AG04450 (cell line): ENCODE measurements at regions not wholly inside any gene's neighbourhood (a gene's known extent, or its start where the extent isn't known, plus 50 kb on each side); places are given as distances from the start of the nearest gene placed in this dataset.

ENCODE experiments used
- CTCF ChIA-PET: fragments of 300-600, 350-600 bp; formaldehyde crosslinking; extraction: SDS; loops from one replicate; lab custom pipeline; 2022; ENCODE audit warnings: antibody characterized with exemption, inconsistent platforms; lab: Charles Lee
- POLR2A ChIA-PET: fragments of 350-600 bp; formaldehyde crosslinking; extraction: SDS; loops from one replicate; lab custom pipeline; 2021; ENCODE audit warnings: antibody characterized with exemption, inconsistent platforms; lab: Yijun Ruan, JAX
- DNase-seq: peaks from one replicate; pipeline ENCODE4 v3.0.0-alpha.2; 2011; ENCODE audit warnings: low read depth, low spot score
- H3K27ac ChIP-seq: one replicate; pipeline ENCODE4 v1.5.1; 2012; ENCODE audit warnings: low read depth, low read length, control low read depth
- H3K27me3 ChIP-seq: one replicate; pipeline ENCODE4 v1.6.0; 2012; ENCODE audit warnings: low read length; ENCODE audit not compliant: control insufficient read depth, insufficient read depth
- H3K4me3 ChIP-seq: 2 replicates; pipeline ENCODE4 v1.5.1; 2011; ENCODE audit warnings: mild to moderate bottlenecking, low read depth, low read length, control low read depth
- H3K9me3 ChIP-seq: 2 replicates; pipeline ENCODE4 v1.5.1; 2012; ENCODE audit warnings: low read length; ENCODE audit not compliant: control insufficient read depth, insufficient read depth
- CTCF ChIP-seq: IDR thresholded peaks from 2 replicates; pipeline ENCODE4 v1.5.1; 2011; ENCODE audit warnings: low read depth, low read length, control low read depth, inconsistent platforms

GRCh38 chr5:166074582-166075481 lies 2216.6 kb upstream of the WWC1 start:
- H3K27me3 ChIP-seq: no peaks in the 10 kb centered on the region
- no peak for DNase-seq
- H3K27ac ChIP-seq: no peak overlapping the region
- TF ChIP-seq CTCF: no peak
- ChIA-PET POLR2A (no interaction called here), CTCF (no interaction called here)
- no peak overlapping the region for H3K4me3 ChIP-seq
- H3K9me3 ChIP-seq: peaks cover 26% of the 10 kb centered on the region

GRCh38 chr5:166083183-166083959 lies 2208.1 kb upstream of the WWC1 start:
- Histone ChIP-seq H3K9me3 (peaks cover 17% of the 10 kb centered on the region), H3K27ac (no peak overlapping the region), H3K27me3 (no peaks in the 10 kb centered on the region), H3K4me3 (no peak overlapping the region)
- no peak for TF ChIP-seq CTCF
- ChIA-PET CTCF (no interaction called here), POLR2A (no interaction called here)
- DNase-seq: no peak

- Histone ChIP-seq H3K4me3 (no peak overlapping the region), H3K27me3 (no peaks in the 10 kb centered on the region), H3K27ac (no peak overlapping the region), H3K9me3 (peaks cover 9% of the 10 kb centered on the region; the same call in 1 of the 2 replicates)
- ChIA-PET CTCF (no interaction called here), POLR2A (no interaction called here)
- no peak for DNase-seq
- TF ChIP-seq CTCF: no peak
These were observed 2204.9 kb upstream of the WWC1 start for GRCh38 chr5:166086568-166086967.

DNA sequence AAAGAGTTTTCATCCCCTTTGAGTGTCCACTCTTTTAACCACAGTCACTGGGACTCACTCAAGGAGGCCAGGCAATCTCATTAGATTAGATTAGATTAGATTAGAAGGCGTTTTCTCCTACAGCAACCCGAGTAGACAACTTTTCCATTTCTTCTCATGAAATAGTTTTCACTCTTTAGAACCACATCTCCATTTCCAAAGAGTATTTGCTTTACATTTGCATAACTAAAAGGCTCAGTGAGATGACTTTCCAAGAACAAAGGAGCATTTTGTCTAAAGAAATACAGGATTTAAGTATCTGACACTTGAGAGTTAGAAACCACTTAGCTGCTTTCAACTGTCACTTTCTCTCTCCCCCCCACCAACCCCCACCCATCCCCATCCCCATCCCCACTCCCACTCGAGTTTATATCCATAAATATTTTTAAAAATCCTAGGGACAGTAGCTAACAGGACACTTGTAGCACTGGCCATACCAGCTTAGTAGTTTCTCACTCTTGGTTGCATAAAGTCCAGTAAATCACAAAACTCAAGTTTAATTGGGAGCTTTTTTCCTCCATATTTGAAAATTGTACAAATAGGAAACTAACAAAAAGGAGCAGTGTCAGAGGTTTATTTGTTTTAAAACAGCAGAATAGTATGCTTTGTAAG lies 2202.9 kb upstream of the WWC1 start:
- ChIA-PET POLR2A (no interaction called here), CTCF (no interaction called here)
- Histone ChIP-seq H3K27me3 (no peaks in the 10 kb centered on the region), H3K27ac (no peak overlapping the region), H3K9me3 (peaks cover 19% of the 10 kb centered on the region), H3K4me3 (no peak overlapping the region)
- DNase-seq: no peak
- TF ChIP-seq CTCF: no peak
